Adrenal gland (tissue), 9 donors: ENCODE measurements at regions not wholly inside any gene's neighbourhood (a gene's known extent, or its start where the extent isn't known, plus 50 kb on each side); places are given as distances from the start of the nearest gene placed in this dataset.

Experiments used
- DNase-seq, 7 donors: peaks; one replicate each; pipeline ENCODE4 v3.0.0-alpha.2; 2019 to 2020
- H3K27ac ChIP-seq, 5 donors: fragments of 200-600 bp; sonication (generic) in 4 of 5; 1 replicate in 3 of 5; 2 replicates in 2 of 5; pipeline versions ENCODE4 v1.5.1 to v1.8.0; 2016 to 2020; ENCODE audit warnings: mild to moderate bottlenecking in 1 of 5
- H3K27me3 ChIP-seq: fragments of 200-600 bp; 2 replicates; pipeline ENCODE4 v1.8.0; 2021
- H3K36me3 ChIP-seq, 2 donors: fragments of 200-600 bp; replicated peaks in 1 of 2; 1 replicate in 1 of 2; 2 replicates in 1 of 2; pipeline versions ENCODE4 v1.5.1 to v1.8.0; 2018 to 2022
- H3K4me1 ChIP-seq, 2 donors: fragments of 200-600 bp; replicated peaks in 1 of 2; 1 replicate in 1 of 2; 2 replicates in 1 of 2; pipeline versions ENCODE4 v1.5.1 to v1.8.0; 2018 to 2021
- H3K4me3 ChIP-seq, 4 donors: fragments of 200-600 bp; sonication (generic) in 3 of 4; one replicate each; pipeline ENCODE4 v1.5.1; 2016 to 2018
- H3K9me3 ChIP-seq, 3 donors: fragments of 200-600 bp; sonication (generic) in 1 of 3; replicated peaks in 1 of 3; 1 replicate in 2 of 3; 2 replicates in 1 of 3; pipeline versions ENCODE4 v1.5.1 to v1.8.0; 2016 to 2021
- POLR2A ChIP-seq, 2 donors: fragments of 450-650 bp; IDR thresholded peaks; one replicate each; pipeline ENCODE4 v1.6.1; 2017; ENCODE audit warnings: antibody characterized with exemption in 2 of 2, mild to moderate bottlenecking in 2 of 2, moderate library complexity in 1 of 2
- WGBS, 4 donors: extraction: QIAGEN DNeasy Blood & Tissue Kit in 2 of 4; methylation state at CpG; one replicate each; pipeline versions ENCODE4 v1.1.5 to v1.1.7; 2013 to 2017; 5-methylcytosine and 5-hydroxymethylcytosine counted together
- intact Hi-C, 2 donors: fragments of 100-400 bp; cut with DNase I; formaldehyde crosslinking; loops; one replicate each; pipeline versions ENCODE4 v1.14.1 to v1.15.0; 2022 to 2023
- TF ChIP-seq, protein P1 (sequence below), 6 experiments: fragments of 450-650 bp in 4 of 6; fragments of 200-600 bp in 2 of 6; sonication (generic) in 1 of 6; IDR thresholded peaks; 1 replicate in 5 of 6; 2 replicates in 1 of 6; pipeline versions ENCODE4 v1.5.1 to v1.8.0; 2016 to 2021; ENCODE audit warnings: antibody characterized with exemption in 6 of 6, mild to moderate bottlenecking in 2 of 6, moderate library complexity in 1 of 6
- donor health status: healthy with polysubstance abuse.
- donor health status: Bipolar disorder and iron deficiency.
- donor health status: DM: yes; HTN: yes; CAD: no.
- donor health status: DM: no; HTN: no; CAD: no.
- donor health status: DM: no; HTN: no; CAD: no.

DNA sequence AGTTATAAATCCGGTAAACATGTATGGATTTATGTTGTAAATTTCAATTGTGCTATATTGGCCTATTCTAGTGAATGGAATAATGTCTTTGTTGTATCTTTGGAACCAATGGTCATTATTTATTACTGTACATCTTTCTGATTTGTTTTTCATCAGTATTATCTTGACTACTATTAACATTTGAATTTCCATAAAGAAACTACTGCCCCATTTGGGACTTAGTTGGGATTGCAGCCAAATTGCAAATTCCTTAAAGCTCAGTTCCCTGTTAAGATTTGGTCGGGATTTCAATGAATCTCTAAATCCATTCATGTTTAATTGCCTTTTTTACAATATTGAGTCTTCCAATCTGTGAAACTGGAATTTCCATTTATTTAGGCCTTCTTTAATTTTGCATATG is 822.4 kb upstream of the CADM2 start:
- 52 to 84% (median 70%) methylated on average over 2 of the region's 2 CpGs for WGBS, 4 donors
- Histone ChIP-seq H3K27me3 (no peaks in the 10 kb centered on the region), H3K27ac (no peak overlapping the region), H3K36me3 (no peaks in the 10 kb centered on the region), H3K9me3 (no peaks in the 10 kb centered on the region), H3K4me3 (no peak overlapping the region), H3K4me1 (no peaks in the 10 kb centered on the region)
- TF ChIP-seq, protein P1, sequence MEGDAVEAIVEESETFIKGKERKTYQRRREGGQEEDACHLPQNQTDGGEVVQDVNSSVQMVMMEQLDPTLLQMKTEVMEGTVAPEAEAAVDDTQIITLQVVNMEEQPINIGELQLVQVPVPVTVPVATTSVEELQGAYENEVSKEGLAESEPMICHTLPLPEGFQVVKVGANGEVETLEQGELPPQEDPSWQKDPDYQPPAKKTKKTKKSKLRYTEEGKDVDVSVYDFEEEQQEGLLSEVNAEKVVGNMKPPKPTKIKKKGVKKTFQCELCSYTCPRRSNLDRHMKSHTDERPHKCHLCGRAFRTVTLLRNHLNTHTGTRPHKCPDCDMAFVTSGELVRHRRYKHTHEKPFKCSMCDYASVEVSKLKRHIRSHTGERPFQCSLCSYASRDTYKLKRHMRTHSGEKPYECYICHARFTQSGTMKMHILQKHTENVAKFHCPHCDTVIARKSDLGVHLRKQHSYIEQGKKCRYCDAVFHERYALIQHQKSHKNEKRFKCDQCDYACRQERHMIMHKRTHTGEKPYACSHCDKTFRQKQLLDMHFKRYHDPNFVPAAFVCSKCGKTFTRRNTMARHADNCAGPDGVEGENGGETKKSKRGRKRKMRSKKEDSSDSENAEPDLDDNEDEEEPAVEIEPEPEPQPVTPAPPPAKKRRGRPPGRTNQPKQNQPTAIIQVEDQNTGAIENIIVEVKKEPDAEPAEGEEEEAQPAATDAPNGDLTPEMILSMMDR (IDR thresholded peaks at IDR 0.05), result no peak
- no peak for TF ChIP-seq POLR2A (IDR thresholded peaks at IDR 0.05)
- DNase-seq, result no peak
- intact Hi-C loops, result no loop called here

DNA sequence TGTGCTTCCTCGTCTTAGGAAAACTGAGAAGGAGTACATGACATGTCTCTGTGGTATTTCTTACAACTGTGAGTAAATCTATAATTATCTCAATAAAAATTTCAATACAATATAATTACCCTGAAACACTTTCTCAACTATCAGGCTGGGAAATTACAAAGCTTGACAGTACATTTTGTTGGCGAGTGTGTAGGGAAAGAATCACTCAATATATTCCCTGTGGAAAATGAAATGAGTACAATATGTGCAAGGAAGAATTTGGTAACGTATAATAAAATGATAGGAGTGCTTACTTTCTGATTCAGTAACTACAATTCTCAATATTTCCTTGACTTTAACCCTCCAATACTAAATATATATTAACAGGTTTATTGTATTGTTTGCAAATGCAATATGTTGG is 818.2 kb upstream of the CADM2 start:
- Histone ChIP-seq H3K4me1 (no peaks in the 10 kb centered on the region), H3K4me3 (no peak overlapping the region), H3K36me3 (no peaks in the 10 kb centered on the region), H3K27ac (no peak overlapping the region), H3K9me3 (no peaks in the 10 kb centered on the region), H3K27me3 (no peaks in the 10 kb centered on the region)
- no peak for DNase-seq
- TF ChIP-seq, protein P1 (IDR thresholded peaks at IDR 0.05), result no peak
- no peak for TF ChIP-seq POLR2A (IDR thresholded peaks at IDR 0.05)
- 63 to 71% (median 69%) methylated on average over 3 of the region's 3 CpGs for WGBS, 4 donors
- intact Hi-C loops, result no loop called here

DNA sequence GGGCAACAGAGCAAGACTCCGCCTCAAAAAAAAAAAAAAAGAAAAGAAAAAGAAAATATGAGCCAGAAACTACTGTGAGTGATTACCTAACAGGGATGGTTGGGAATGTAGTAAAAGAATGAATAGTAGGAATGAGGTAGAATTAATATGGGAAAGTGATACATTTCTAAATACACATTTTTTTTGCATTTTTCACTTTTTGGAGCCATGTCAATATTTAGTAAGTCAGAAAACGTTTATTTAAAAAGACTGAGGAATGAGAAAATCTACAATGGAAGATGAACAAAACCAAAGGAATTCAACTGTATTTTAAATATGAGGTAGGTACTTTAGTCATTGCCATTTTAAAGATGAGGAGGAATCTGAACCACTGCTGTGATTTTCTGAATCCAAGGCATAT is 817.2 kb upstream of the CADM2 start:
- H3K9me3 ChIP-seq, result no peaks in the 10 kb centered on the region
- no peaks in the 10 kb centered on the region for H3K4me1 ChIP-seq
- H3K36me3 ChIP-seq, result no peaks in the 10 kb centered on the region
- DNase-seq, result no peak
- intact Hi-C loops, result no loop called here
- no peak for TF ChIP-seq POLR2A (IDR thresholded peaks at IDR 0.05)
- TF ChIP-seq, protein P1 (IDR thresholded peaks at IDR 0.05), result no peak
- no peak overlapping the region for H3K27ac ChIP-seq
- H3K27me3 ChIP-seq, result no peaks in the 10 kb centered on the region
- 52 to 69% (median 58%) methylated on average over 2 of the region's 2 CpGs for WGBS, 4 donors
- H3K4me3 ChIP-seq, result no peak overlapping the region

DNA sequence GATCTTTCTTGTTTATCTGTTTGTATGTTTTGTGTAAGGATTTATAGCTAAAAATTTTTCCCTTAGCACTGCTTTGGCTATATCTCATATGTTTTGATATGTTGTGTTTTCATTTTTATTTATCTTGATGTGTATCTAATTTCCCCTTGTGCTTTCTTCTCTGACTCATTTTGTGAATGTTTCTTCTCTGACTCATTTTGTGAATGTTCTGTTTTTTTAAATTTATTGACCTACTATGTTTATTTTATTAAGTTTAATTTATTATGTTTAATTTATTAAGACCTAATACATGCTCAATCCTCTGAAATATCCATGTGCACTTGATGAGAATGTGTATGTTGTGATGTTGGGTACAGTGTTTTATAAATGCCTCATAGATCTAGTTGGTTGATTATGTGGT is 793.5 kb upstream of the CADM2 start:
- no peak for TF ChIP-seq POLR2A (IDR thresholded peaks at IDR 0.05)
- TF ChIP-seq, protein P1 (IDR thresholded peaks at IDR 0.05), result no peak
- Histone ChIP-seq H3K36me3 (no peaks in the 10 kb centered on the region), H3K4me3 (no peak overlapping the region), H3K9me3 (no peaks in the 10 kb centered on the region), H3K27ac (no peak overlapping the region), H3K27me3 (no peaks in the 10 kb centered on the region), H3K4me1 (no peaks in the 10 kb centered on the region)
- DNase-seq, result no peak
- intact Hi-C loops, result no loop called here
